Activated CD8-positive, alpha-beta memory T cell treated with anti-CD3 and anti-CD28 coated beads, Interleukin-2, amount 50 U/mL, for 1 hour (primary cell): ENCODE measurements at regions not wholly inside any gene's neighbourhood (a gene's known extent, or its start where the extent isn't known, plus 50 kb on each side); places are given as distances from the start of the nearest gene placed in this dataset.
"Not testable (repeated sequence)": the region's sequence is repeated elsewhere in the genome, so short reads cannot be mapped to it uniquely, and the experiment has no call there.

ENCODE experiments used
- DNase-seq: peaks from one replicate; pipeline ENCODE4 v3.0.0-alpha.2; 2020; ENCODE audit errors: extremely low read depth

GRCh38 chr14:105659935-105660527 lies 133.6 kb downstream of the TMEM121 start:
- no peak for DNase-seq

- DNase-seq, result no peak
Measured at GRCh38 chr14:105660816-105661531, 134.6 kb downstream of the TMEM121 start.

GRCh38 chr14:105662043-105662442 lies 135.7 kb downstream of the TMEM121 start:
- DNase-seq, result not testable (repeated sequence)

- DNase-seq, result not testable (repeated sequence)
Measured at GRCh38 chr14:105662592-105662991, 136.2 kb downstream of the TMEM121 start.

- DNase-seq, result not testable (repeated sequence)
Measured at GRCh38 chr14:105663323-105663722, 136.9 kb downstream of the TMEM121 start.

- not testable (repeated sequence) for DNase-seq
Measured at GRCh38 chr14:105663818-105664596, 137.6 kb downstream of the TMEM121 start.

- no peak for DNase-seq
Measured at GRCh38 chr14:105664691-105665090, 138.3 kb downstream of the TMEM121 start.

GRCh38 chr14:105665247-105665950 lies 139.0 kb downstream of the TMEM121 start:
- no peak for DNase-seq

GRCh38 chr14:105665951-105666277 lies 139.5 kb downstream of the TMEM121 start:
- DNase-seq, result no peak

GRCh38 chr14:105666420-105666819 lies 140.0 kb downstream of the TMEM121 start:
- DNase-seq, result no peak

- not testable (repeated sequence) for DNase-seq
Measured at GRCh38 chr14:105666991-105667662, 140.7 kb downstream of the TMEM121 start.

GRCh38 chr14:105667663-105668020 lies 141.3 kb downstream of the TMEM121 start:
- not testable (repeated sequence) for DNase-seq

- not testable (repeated sequence) for DNase-seq
Measured at GRCh38 chr14:105668021-105668420, 141.6 kb downstream of the TMEM121 start.

- not testable (repeated sequence) for DNase-seq
Measured at GRCh38 chr14:105668471-105669230, 142.3 kb downstream of the TMEM121 start.

GRCh38 chr14:105669231-105669610 lies 142.8 kb downstream of the TMEM121 start:
- DNase-seq, result not testable (repeated sequence)

- DNase-seq, result not testable (repeated sequence)
Measured at GRCh38 chr14:105669646-105670045, 143.3 kb downstream of the TMEM121 start.

GRCh38 chr14:105672450-105673200 lies 146.2 kb downstream of the TMEM121 start:
- not testable (repeated sequence) for DNase-seq

GRCh38 chr14:105675433-105675832 lies 149.1 kb downstream of the TMEM121 start:
- DNase-seq, result not testable (repeated sequence)

GRCh38 chr14:105675905-105676670 lies 149.7 kb downstream of the TMEM121 start:
- DNase-seq, result not testable (repeated sequence)
